NCI-H1048 (cell line): ENCODE measurements at regions not wholly inside any gene's neighbourhood (a gene's known extent, or its start where the extent isn't known, plus 50 kb on each side); places are given as distances from the start of the nearest gene placed in this dataset.
A peak's percentile ranks its signal among the peaks of the same experiment; 100 is the strongest.

Experiments used
- DNase-seq: peaks from one replicate; lab custom pipeline; 2025; lab: John Stamatoyannopoulos, UW

DNA sequence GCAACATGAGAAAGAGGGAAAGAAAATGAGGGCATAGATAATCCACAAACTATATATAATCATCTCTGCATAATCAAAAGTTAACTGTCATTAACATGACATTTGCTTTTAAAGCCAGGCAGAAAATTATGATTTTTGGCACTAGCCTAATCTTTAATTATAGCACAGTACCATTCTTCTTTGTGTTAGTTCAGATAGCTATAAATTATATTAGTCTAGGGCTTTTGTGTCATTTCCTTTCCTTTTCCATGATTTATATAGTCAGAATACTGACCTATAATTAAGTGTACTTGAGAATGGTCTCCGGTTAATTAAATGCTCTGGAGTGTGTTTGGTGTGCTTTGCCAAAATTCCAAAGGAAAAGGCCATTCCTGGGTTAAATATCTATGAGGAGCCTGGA lies 441.9 kb upstream of the THRB start:
- DNase-seq = no peak

DNA sequence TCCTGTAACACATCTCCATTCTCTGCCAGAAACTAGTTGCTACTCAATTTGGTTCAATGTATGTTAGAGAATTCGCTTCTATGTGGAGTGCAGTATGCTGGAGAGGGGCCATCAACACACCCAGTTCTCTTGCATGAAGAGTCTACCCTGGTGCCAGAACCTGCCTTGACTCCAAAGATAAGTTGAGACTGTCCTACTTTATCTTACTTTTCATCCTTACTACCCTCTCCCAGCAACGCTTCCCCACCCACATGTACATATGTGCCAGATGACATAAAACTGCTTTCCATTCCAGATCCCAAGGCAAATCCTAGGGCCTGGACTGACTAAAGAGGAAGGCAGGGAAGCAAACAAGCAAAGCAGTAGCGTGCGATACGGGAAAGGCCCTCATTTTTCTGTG lies 442.6 kb upstream of the THRB start:
- DNase-seq = no peak

DNA sequence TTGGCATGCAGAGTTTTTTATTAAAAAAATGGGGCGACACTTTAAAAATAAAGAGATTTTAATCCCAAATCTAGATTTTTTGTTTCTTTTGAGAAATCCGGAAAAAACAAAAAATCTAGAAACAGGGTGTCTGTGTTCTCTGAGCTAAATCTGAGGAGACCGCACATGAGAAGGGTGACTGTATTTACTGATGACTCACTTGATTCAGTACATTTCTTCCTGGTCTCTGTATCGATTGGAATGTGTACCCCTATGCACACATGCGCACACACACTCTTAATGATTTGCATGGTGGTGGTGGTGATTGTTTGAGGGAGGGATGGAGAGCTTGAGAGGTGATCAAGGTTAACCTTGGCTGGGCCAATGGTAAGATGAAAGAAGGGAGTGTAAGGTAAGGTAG lies 443.1 kb upstream of the THRB start:
- DNase-seq = no peak

GRCh38 chr3:24943961-24944360 lies 449.3 kb upstream of the THRB start:
- DNase-seq = no peak

- no peak for DNase-seq
Measured at GRCh38 chr3:24944805-24945520, 450.3 kb upstream of the THRB start.

- DNase-seq = no peak
Measured at GRCh38 chr3:24945563-24945962, 450.9 kb upstream of the THRB start.

DNA sequence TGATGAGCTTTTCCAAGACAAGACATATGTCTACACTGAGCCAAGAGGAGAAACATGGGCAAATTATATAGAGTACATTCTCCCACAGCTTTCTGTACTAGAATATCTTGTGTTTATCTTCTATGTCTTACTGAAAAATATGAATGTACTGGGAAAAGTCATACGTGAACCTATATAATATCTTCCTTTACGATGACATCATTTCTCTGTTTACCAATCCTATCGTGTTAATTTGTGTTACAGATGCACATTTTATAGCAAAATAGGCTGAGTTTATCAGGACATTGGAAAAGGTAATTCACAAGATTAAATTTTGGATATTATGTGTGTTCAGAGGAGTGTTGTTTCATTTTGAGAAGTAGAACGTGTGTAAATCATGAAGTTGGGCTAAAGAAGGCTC lies 452.5 kb upstream of the THRB start:
- no peak for DNase-seq

GRCh38 chr3:24951180-24951579 lies 456.5 kb upstream of the THRB start:
- DNase-seq = no peak

DNA sequence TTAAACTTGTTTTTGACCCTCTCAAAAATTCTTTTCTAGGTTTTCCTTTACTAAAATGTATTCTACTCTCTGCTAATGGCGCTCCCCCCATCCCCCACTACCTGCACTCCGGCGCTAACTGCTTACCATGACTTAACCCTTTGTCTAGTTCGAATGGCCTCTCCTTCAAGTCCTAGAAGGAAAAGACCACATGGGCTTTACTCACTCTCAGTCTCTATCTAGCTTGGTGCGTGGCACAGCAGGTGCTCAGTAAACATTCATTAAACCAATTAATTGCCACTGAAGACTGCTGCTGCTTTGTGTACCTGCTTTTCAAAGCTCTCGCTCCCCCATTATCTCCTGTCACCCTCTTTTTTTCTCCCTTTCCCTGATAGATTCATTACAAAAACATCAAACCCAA lies 457.7 kb upstream of the THRB start:
- no peak for DNase-seq

GRCh38 chr3:24953060-24953771 lies 458.6 kb upstream of the THRB start:
- peak; percentile 54 for DNase-seq

DNA sequence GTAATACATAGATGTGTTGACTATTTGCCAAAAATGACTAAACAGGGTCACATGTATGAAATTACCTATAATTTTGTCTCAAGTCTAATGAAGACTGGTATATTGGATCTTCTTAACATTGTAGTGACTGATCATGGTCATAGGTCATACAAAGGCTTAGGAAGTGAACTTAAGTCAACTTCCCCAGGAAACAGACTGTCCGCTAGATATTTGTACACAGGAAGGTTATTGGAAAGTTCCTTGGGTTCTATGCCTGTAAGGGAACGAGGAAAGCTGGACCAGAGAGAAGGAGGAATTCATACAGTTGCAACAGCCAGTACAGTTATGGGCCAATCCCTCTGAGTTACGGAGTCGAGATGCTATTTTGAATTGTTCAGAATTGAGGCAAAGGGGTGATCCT lies 462.0 kb upstream of the THRB start:
- no peak for DNase-seq

GRCh38 chr3:24958271-24958670 lies 463.6 kb upstream of the THRB start:
- no peak for DNase-seq

DNA sequence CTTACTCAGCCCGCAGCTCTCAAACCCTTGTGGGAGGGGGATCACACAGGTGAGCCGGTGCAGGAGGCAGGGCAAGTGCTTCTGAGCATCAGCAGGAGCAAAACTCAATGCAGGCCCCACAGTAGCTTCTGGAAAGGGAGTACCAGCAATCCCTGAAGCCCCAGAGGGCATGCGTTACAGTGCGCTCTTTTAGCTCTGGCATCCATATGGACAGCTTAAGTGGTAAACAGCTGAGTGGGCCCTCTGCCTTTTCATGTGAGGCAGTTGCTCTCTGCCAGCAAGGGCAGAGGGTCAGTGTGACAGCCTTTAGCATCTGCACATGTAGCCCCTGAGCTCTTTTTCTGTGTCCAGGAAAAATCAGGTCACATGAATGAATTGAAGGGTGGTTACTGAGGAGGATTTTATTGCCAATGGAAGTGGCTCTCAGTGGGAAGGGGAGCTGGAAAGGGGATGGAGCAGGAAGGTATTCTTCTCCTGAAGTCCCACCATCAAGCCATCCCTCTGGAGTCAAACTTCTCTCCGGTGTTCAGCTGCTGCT lies 464.3 kb upstream of the THRB start:
- DNase-seq = no peak

GRCh38 chr3:24963762-24964625 lies 464.1 kb upstream of the RARB start:
- no peak for DNase-seq

GRCh38 chr3:24965706-24966385 lies 462.2 kb upstream of the RARB start:
- DNase-seq = no peak

DNA sequence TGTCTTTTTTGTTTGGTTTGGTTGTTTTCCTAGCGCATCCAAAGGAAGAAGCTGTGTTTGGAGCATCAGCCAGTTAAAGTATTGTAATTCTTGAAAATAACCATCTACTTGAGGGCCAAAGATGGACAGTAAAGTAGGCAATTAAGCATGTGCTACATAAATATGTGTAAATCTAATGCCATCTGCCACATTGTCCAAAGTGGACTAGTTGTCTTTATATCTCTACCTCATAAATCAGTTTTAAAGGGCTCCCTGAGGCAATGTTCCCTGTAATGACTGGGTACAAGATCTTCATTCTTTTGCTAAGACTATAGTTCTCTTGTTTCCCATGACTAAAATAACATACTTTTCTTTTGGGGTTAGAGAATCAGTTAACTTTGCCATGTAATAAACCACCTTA lies 460.0 kb upstream of the RARB start:
- DNase-seq = no peak

DNA sequence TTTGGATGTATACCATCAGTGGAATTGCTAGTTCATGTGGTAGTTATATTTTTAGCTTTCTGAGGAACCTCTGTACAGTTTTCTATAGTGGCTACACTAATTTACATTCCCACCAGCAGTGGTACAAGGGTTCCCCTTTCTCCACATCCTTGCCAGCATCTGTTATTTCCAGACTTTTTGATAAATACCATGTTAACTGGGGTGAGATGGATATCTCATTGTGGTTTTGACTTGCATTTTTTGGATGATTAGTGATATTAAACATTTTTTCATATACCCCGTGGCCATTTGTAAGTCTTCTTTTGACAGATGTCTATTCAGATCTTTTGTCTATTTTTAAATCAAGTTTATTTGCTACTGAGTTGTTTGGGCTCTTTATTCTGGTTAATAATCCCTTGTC lies 455.6 kb upstream of the RARB start:
- no peak for DNase-seq

DNA sequence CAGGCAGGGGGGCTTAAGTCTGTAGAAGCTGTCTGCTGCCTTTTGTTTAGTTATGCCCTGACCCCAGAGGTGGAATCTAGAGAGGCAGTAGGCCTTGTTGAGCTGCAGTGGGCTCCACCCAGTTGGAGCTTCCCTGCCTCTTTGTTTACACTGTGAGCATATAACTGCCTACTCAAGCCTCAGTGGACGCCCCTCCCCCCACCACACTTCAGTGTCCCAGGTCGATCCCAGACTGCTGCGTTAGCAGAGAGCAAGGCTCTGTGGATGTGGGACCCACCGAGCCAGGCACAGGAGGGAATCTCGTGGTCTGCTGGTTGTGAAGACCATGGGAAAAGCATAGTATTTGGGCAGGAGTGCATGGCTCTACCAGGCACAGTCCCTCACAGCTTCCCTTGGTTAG lies 446.8 kb upstream of the RARB start:
- DNase-seq = no peak

DNA sequence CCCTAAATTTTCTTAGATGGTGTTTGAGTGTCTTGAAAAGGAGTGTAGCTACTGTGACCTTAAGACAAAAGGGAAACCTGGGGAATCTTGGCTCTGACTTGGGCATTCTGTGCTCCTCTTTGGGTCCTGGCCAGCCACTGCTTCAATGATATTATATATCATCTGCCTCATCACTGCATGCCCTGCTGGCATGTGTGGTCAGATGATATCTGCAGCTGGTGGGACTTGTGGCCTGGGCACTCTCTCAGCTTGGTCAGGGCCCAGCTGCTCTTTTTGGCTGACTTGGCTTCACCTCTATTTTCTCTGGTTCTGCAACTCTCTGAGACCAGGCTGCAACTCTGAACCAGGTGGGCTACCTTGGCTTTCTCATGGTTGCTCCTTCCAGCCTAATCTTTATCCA lies 446.1 kb upstream of the RARB start:
- DNase-seq = no peak

DNA sequence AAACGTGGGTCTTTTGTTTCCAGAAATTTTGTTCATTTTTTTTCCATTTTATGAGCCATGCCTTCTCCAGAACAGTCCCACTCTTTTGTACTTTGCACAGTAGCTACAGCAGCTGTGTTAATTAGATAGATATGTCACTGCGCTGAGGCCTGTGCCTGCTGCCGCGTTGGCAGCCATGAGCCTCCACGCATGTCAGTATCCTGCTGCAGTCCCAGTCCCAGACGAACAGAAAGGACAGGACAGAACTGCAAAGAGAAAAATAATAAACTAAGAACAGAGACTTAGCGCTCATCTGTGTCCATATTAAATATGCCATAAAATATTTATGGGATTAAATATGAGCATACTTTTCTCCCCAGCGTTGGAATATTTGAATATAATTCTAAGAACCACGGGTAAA lies 442.4 kb upstream of the RARB start:
- DNase-seq = no peak

DNA sequence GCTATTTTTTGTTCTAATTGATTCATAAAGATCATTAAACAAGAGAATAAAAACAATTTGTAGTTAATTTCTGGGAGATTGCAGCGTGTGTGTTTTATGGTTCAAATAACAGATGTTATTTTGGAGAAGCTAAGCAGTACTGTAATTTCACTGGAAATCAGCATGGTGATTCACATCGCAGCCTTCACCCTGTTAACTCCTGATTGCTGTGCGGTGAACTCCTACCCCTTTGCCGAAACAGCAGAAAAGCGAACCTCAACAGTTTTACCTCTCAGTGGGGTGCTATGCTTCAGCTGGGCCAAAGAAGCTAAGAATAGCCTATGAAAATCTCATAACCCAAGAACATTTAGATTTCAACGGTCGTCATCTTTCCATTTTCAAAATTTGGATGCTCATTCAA lies 441.5 kb upstream of the RARB start:
- DNase-seq = no peak

GRCh38 chr3:24999357-24999756 lies 428.7 kb upstream of the RARB start:
- DNase-seq = no peak
